ENCODE measurements at regions not wholly inside any gene's neighbourhood (a gene's known extent, or its start where the extent isn't known, plus 50 kb on each side); places are given as distances from the start of the nearest gene placed in this dataset.

GRCh38 chr9:7935681-7936080 lies 136.1 kb upstream of the DMAC1 start:
- H3K9me3 Mint-ChIP-seq (ENCODE audit: low read depth, unreplicated experiment): peaks cover 4% of the 10 kb centered on the region
- intact Hi-C loops (cut with micrococcal nuclease; ENCODE audit: unreplicated experiment): no loop called here
- H3K4me3 Mint-ChIP-seq (ENCODE audit: low read depth, unreplicated experiment): no peak overlapping the region
- no peak for TF ChIP-seq CTCF (IDR thresholded peaks at IDR 0.05; ENCODE audit: unreplicated experiment)
- H3K27me3 Mint-ChIP-seq (ENCODE audit: unreplicated experiment): no peaks in the 10 kb centered on the region
- CTCF ChIA-PET: no interaction called here
- BruUV-seq (replicated peaks): no TSS peak
- no peak overlapping the region for H3K27ac Mint-ChIP-seq (ENCODE audit: unreplicated experiment)
- H3K36me3 Mint-ChIP-seq (ENCODE audit: insufficient read depth, unreplicated experiment): no peaks in the 10 kb centered on the region
- DNase-seq: no peak
- no peaks in the 10 kb centered on the region for H3K4me1 Mint-ChIP-seq (ENCODE audit: low read depth, unreplicated experiment)

- H3K36me3 Mint-ChIP-seq (ENCODE audit: insufficient read depth, unreplicated experiment): no peaks in the 10 kb centered on the region
- no peak overlapping the region for H3K27ac Mint-ChIP-seq (ENCODE audit: unreplicated experiment)
- H3K9me3 Mint-ChIP-seq (ENCODE audit: low read depth, unreplicated experiment): no peaks in the 10 kb centered on the region
- DNase-seq: no peak
- CTCF ChIA-PET: no interaction called here
- no peak overlapping the region for H3K4me3 Mint-ChIP-seq (ENCODE audit: low read depth, unreplicated experiment)
- H3K27me3 Mint-ChIP-seq (ENCODE audit: unreplicated experiment): no peaks in the 10 kb centered on the region
- intact Hi-C loops (cut with micrococcal nuclease; ENCODE audit: unreplicated experiment): no loop called here
- no peaks in the 10 kb centered on the region for H3K4me1 Mint-ChIP-seq (ENCODE audit: low read depth, unreplicated experiment)
- no TSS peak for BruUV-seq (replicated peaks)
- TF ChIP-seq CTCF (IDR thresholded peaks at IDR 0.05; ENCODE audit: unreplicated experiment): no peak
Observed at GRCh38 chr9:7932767-7933166, 133.2 kb upstream of the DMAC1 start.

DNA sequence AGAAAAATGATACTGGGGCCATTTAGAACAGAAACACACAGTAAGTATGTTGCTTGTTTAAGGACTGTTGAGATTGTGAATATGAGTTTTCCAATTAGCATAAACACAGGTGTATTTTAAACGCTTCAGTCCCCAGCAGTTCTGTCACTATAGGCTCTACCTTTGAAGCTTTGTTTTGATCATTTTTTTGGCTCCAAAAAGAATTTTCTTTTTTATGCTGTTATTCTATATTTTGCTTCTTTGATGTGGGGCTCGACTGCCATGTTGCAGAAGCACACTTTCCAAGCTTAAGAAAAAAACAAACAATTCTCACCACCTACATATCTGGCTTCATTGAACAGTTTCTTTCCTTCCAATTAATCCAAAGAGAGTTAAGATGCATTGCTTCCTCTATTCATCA lies 131.0 kb upstream of the DMAC1 start:
- intact Hi-C loops (cut with micrococcal nuclease; ENCODE audit: unreplicated experiment): no loop called here
- BruUV-seq (replicated peaks): no TSS peak
- DNase-seq: no peak

GRCh38 chr9:7921545-7922197 lies 122.1 kb upstream of the DMAC1 start:
- no peaks in the 10 kb centered on the region for H3K36me3 Mint-ChIP-seq (ENCODE audit: insufficient read depth, unreplicated experiment)
- H3K4me3 Mint-ChIP-seq (ENCODE audit: low read depth, unreplicated experiment): no peak overlapping the region
- CTCF ChIA-PET: no interaction called here
- no peak overlapping the region for H3K27ac Mint-ChIP-seq (ENCODE audit: unreplicated experiment)
- no peak for TF ChIP-seq CTCF (IDR thresholded peaks at IDR 0.05; ENCODE audit: unreplicated experiment)
- no peaks in the 10 kb centered on the region for H3K27me3 Mint-ChIP-seq (ENCODE audit: unreplicated experiment)
- DNase-seq: no peak
- BruUV-seq (replicated peaks): no TSS peak
- intact Hi-C loops (cut with micrococcal nuclease; ENCODE audit: unreplicated experiment): no loop called here
- H3K4me1 Mint-ChIP-seq (ENCODE audit: low read depth, unreplicated experiment): no peaks in the 10 kb centered on the region
- peaks cover 5% of the 10 kb centered on the region for H3K9me3 Mint-ChIP-seq (ENCODE audit: low read depth, unreplicated experiment)

More for the DNA sequence above, 131.0 kb upstream of the DMAC1 start:
- H3K27me3 Mint-ChIP-seq (ENCODE audit: unreplicated experiment): no peaks in the 10 kb centered on the region
- CTCF ChIA-PET: no interaction called here
- H3K4me3 Mint-ChIP-seq (ENCODE audit: low read depth, unreplicated experiment): no peak overlapping the region
- H3K9me3 Mint-ChIP-seq (ENCODE audit: low read depth, unreplicated experiment): no peaks in the 10 kb centered on the region
- no peaks in the 10 kb centered on the region for H3K36me3 Mint-ChIP-seq (ENCODE audit: insufficient read depth, unreplicated experiment)
- no peak overlapping the region for H3K27ac Mint-ChIP-seq (ENCODE audit: unreplicated experiment)
- H3K4me1 Mint-ChIP-seq (ENCODE audit: low read depth, unreplicated experiment): no peaks in the 10 kb centered on the region
- TF ChIP-seq CTCF (IDR thresholded peaks at IDR 0.05; ENCODE audit: unreplicated experiment): no peak

Measured in Calu3 (cell line).